Smooth muscle cell (in vitro differentiated cells): ENCODE measurements at regions not wholly inside any gene's neighbourhood (a gene's known extent, or its start where the extent isn't known, plus 50 kb on each side); places are given as distances from the start of the nearest gene placed in this dataset.

Experiments used
- DNase-seq: peaks from one replicate; lab custom pipeline; 2025; ENCODE audit not compliant: unreplicated experiment; lab: John Stamatoyannopoulos, UW
- H2AFZ ChIP-seq: fragments of 200-600 bp; sonication (generic); 2 replicates; pipeline ENCODE4 v1.6.0; 2016; ENCODE audit warnings: antibody characterized with exemption, low read depth, mild to moderate bottlenecking
- H3F3A ChIP-seq: fragments of 200-600 bp; sonication (generic); 2 replicates; pipeline ENCODE4 v1.6.0; 2017; ENCODE audit warnings: antibody characterized with exemption, low read depth
- H3K27ac ChIP-seq: fragments of 200-600 bp; sonication (generic); 2 replicates; pipeline ENCODE4 v1.5.1; 2016; ENCODE audit warnings: low read depth, mild to moderate bottlenecking
- H3K27me3 ChIP-seq: fragments of 200-600 bp; sonication (generic); 2 replicates; pipeline ENCODE4 v1.6.1; 2016; ENCODE audit warnings: low read depth, mild to moderate bottlenecking
- H3K36me3 ChIP-seq: fragments of 200-600 bp; sonication (generic); 2 replicates; pipeline ENCODE4 v1.5.1; 2016; ENCODE audit warnings: low read depth
- H3K4me1 ChIP-seq: fragments of 200-600 bp; sonication (generic); 2 replicates; pipeline ENCODE4 v1.5.1; 2016; ENCODE audit warnings: low read depth
- H3K4me2 ChIP-seq: fragments of 200-600 bp; sonication (generic); 2 replicates; pipeline ENCODE4 v1.6.0; 2016; ENCODE audit warnings: mild to moderate bottlenecking
- H3K4me3 ChIP-seq: fragments of 200-600 bp; sonication (generic); 2 replicates; pipeline ENCODE4 v1.5.1; 2016; ENCODE audit warnings: mild to moderate bottlenecking
- H3K79me2 ChIP-seq: fragments of 200-600 bp; sonication (generic); 2 replicates; pipeline ENCODE4 v1.6.0; 2016; ENCODE audit warnings: low read depth, mild to moderate bottlenecking
- H3K9ac ChIP-seq: fragments of 200-600 bp; sonication (generic); 2 replicates; pipeline ENCODE4 v1.6.0; 2016; ENCODE audit warnings: low read depth
- H3K9me3 ChIP-seq: fragments of 200-600 bp; sonication (generic); replicated peaks from 2 replicates; pipeline ENCODE4 v1.5.1; 2016; ENCODE audit warnings: low read depth
- H4K20me1 ChIP-seq: fragments of 200-600 bp; sonication (generic); 2 replicates; pipeline ENCODE4 v1.6.0; 2016; ENCODE audit warnings: low read depth
- WGBS: methylation state at CpG from one replicate; pipeline ENCODE4 v1.1.7; 2016; ENCODE audit warnings: low lambda C conversion rate; 5-methylcytosine and 5-hydroxymethylcytosine counted together
- TF ChIP-seq, protein P1 (sequence below): fragments of 200-600 bp; sonication (generic); IDR thresholded peaks from 2 replicates; pipeline ENCODE4 v1.5.1; 2017; ENCODE audit warnings: borderline replicate concordance, mild to moderate bottlenecking, antibody characterized with exemption; ENCODE audit not compliant: insufficient read depth, poor library complexity, severe bottlenecking

DNA sequence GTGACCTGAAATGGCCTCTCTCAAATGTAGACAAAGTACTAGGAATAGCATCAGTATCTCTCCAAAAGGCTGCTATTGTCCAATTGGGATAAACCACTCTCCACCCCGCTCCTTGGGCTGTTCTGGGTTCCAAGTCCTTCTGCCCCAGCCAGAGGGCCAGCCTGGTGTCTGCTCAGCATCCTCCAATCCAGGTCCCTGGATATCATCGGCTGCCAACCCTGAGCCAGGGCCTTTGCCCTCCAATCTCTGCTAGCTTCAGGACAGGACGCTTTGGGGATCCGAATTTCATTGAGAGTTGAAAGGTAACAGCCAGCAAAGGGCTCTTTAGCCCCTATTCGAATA, 119.3 kb upstream of the ADPGK start:
- no peaks in the 10 kb centered on the region for H3K79me2 ChIP-seq
- no peaks in the 10 kb centered on the region for H3K36me3 ChIP-seq
- 89% methylated on average over 5 of the region's 5 CpGs for WGBS
- H3K4me2 ChIP-seq, result no peak overlapping the region
- H3K4me3 ChIP-seq, result no peak overlapping the region
- no peaks in the 10 kb centered on the region for H4K20me1 ChIP-seq
- peaks cover 40% of the 10 kb centered on the region for H3K27me3 ChIP-seq
- no peak overlapping the region for H3K9ac ChIP-seq
- no peak overlapping the region for H3K27ac ChIP-seq
- TF ChIP-seq, protein P1, sequence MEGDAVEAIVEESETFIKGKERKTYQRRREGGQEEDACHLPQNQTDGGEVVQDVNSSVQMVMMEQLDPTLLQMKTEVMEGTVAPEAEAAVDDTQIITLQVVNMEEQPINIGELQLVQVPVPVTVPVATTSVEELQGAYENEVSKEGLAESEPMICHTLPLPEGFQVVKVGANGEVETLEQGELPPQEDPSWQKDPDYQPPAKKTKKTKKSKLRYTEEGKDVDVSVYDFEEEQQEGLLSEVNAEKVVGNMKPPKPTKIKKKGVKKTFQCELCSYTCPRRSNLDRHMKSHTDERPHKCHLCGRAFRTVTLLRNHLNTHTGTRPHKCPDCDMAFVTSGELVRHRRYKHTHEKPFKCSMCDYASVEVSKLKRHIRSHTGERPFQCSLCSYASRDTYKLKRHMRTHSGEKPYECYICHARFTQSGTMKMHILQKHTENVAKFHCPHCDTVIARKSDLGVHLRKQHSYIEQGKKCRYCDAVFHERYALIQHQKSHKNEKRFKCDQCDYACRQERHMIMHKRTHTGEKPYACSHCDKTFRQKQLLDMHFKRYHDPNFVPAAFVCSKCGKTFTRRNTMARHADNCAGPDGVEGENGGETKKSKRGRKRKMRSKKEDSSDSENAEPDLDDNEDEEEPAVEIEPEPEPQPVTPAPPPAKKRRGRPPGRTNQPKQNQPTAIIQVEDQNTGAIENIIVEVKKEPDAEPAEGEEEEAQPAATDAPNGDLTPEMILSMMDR, result no peak
- H3F3A ChIP-seq, result no peaks in the 10 kb centered on the region
- DNase-seq, result no peak
- no peak overlapping the region for H2AFZ ChIP-seq
- H3K4me1 ChIP-seq, result no peaks in the 10 kb centered on the region
- no peaks in the 10 kb centered on the region for H3K9me3 ChIP-seq

DNA sequence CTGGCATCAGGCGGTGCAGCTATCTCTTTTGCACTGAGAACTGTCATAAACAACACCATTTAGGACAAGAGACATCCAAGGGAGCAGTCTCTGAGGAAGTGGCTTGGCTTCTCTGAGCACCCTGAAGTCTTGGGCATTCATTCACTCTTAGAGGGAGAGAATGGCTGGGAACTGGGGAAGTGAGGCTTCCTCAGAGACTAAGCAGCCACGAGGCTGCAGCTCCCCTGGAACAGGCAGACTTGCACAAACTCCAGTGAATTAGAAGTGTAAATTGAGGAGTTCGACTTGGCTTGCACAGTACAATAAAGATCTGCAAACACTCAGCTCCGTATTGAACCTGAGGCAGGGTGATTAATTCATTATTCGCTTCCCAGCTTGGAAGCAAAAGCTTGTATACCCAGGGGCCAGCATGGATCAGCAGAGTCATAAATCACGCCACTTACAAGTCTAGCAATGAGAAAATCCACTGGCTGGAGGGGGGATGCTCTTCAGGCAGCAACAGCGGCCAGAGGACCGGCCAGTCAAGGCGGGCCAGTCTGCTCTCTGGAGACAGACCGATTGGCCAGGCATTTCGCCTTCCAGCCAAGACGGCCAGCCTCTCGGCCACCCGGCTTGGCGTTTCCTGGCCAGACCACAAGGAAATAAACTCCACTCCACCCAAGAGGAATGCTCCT, 118.8 kb upstream of the ADPGK start:
- 78% methylated on average over 15 of the region's 15 CpGs for WGBS
- H3K9me3 ChIP-seq, result no peaks in the 10 kb centered on the region
- no peak overlapping the region for H3K9ac ChIP-seq
- no peaks in the 10 kb centered on the region for H3K4me1 ChIP-seq
- peaks cover 43% of the 10 kb centered on the region for H3K27me3 ChIP-seq
- no peak overlapping the region for H2AFZ ChIP-seq
- no peaks in the 10 kb centered on the region for H3K36me3 ChIP-seq
- no peaks in the 10 kb centered on the region for H3F3A ChIP-seq
- H3K27ac ChIP-seq, result no peak overlapping the region
- DNase-seq, result no peak
- H3K79me2 ChIP-seq, result no peaks in the 10 kb centered on the region
- no peak overlapping the region for H3K4me3 ChIP-seq
- TF ChIP-seq, protein P1, result no peak
- no peaks in the 10 kb centered on the region for H4K20me1 ChIP-seq
- no peak overlapping the region for H3K4me2 ChIP-seq

DNA sequence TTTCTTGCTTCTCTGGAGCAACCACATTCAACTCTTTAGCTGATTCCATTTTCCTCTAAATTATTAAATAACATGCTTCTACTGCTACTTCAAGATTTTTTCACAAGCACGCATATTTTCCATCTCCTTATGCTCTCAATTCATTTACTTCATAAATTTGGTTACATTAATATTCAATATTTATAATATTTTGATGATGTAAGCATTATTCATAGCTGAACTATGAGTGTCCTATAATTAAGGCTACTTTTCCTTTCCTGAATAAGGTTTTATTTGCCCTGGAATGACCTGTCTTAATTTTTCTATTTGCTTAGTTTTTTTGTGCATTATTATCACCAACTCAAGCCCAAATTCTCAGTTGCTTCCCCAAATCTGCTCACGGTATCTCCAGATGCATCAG, 109.4 kb upstream of the ADPGK start:
- Histone ChIP-seq H3K9me3 (no peaks in the 10 kb centered on the region), H3K4me1 (no peaks in the 10 kb centered on the region), H3K9ac (no peak overlapping the region), H2AFZ (no peak overlapping the region), H4K20me1 (no peaks in the 10 kb centered on the region), H3K27me3 (peaks cover 27% of the 10 kb centered on the region), H3K36me3 (no peaks in the 10 kb centered on the region), H3K79me2 (no peaks in the 10 kb centered on the region), H3F3A (no peaks in the 10 kb centered on the region), H3K4me2 (no peak overlapping the region), H3K4me3 (no peak overlapping the region), H3K27ac (no peak overlapping the region)
- TF ChIP-seq, protein P1, result no peak
- DNase-seq, result no peak
- 92% methylated on average over 2 of the region's 2 CpGs for WGBS

DNA sequence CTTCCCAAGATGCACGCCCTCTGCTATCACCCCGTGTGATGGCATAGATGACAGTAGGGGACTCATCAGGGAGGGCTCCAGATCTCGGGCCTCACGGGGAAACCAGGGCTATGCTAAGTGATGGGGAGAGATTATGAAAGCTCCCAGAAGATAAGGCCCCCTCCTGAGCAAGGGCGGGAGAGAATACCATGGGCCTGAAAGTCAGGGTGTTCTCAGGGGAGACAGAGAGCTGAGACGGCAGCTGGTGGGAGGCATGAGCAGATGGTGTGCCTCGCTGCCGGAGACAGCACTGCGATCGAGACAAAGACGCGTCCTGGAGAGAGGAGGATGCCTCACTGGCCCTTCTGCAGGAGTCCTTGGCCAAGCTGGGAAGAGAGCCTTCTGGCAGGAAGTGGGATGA, 106.5 kb upstream of the ADPGK start:
- DNase-seq, result no peak
- Histone ChIP-seq H3K4me2 (no peak overlapping the region), H3K27me3 (peaks cover 5% of the 10 kb centered on the region), H2AFZ (no peak overlapping the region), H3K9me3 (no peaks in the 10 kb centered on the region), H3K79me2 (no peaks in the 10 kb centered on the region), H3K4me3 (no peak overlapping the region), H3K36me3 (no peaks in the 10 kb centered on the region), H3F3A (no peaks in the 10 kb centered on the region), H3K9ac (no peak overlapping the region), H3K27ac (no peak overlapping the region), H4K20me1 (no peaks in the 10 kb centered on the region), H3K4me1 (no peaks in the 10 kb centered on the region)
- WGBS, result 85% methylated on average over 12 of the region's 12 CpGs
- TF ChIP-seq, protein P1, result no peak
